Trophoblast cell (in vitro differentiated cells and primary cell): ENCODE measurements at regions not wholly inside any gene's neighbourhood (a gene's known extent, or its start where the extent isn't known, plus 50 kb on each side); places are given as distances from the start of the nearest gene placed in this dataset.

ENCODE experiments used
- DNase-seq, 2 donors: peaks; one replicate each; pipeline ENCODE4 v3.0.0-alpha.2; 2016
- H2AFZ ChIP-seq: 2 replicates; pipeline ENCODE4 v1.6.1; 2013; ENCODE audit warnings: low read length, moderate library complexity, mild to moderate bottlenecking; ENCODE audit not compliant: insufficient read depth, poor library complexity
- H2AK5ac ChIP-seq: 2 replicates; pipeline ENCODE4 v1.6.1; 2013; ENCODE audit warnings: mild to moderate bottlenecking, low read length
- H2BK120ac ChIP-seq: 2 replicates; pipeline ENCODE4 v1.6.1; 2013; ENCODE audit warnings: low read length, mild to moderate bottlenecking, moderate library complexity; ENCODE audit not compliant: insufficient read depth, poor library complexity
- H2BK12ac ChIP-seq: 2 replicates; pipeline ENCODE4 v1.6.1; 2013; ENCODE audit warnings: mild to moderate bottlenecking, low read length, moderate library complexity
- H2BK5ac ChIP-seq: 2 replicates; pipeline ENCODE4 v1.6.1; 2013; ENCODE audit warnings: low read length, low read depth, moderate library complexity, mild to moderate bottlenecking; ENCODE audit not compliant: poor library complexity
- H3K14ac ChIP-seq: 2 replicates; pipeline ENCODE4 v1.6.1; 2013; ENCODE audit warnings: mild to moderate bottlenecking, low read length
- H3K18ac ChIP-seq: 2 replicates; pipeline ENCODE4 v1.6.1; 2013; ENCODE audit warnings: mild to moderate bottlenecking, low read length
- H3K23ac ChIP-seq: 2 replicates; pipeline ENCODE4 v1.6.1; 2013; ENCODE audit warnings: low read length
- H3K27ac ChIP-seq: 2 replicates; pipeline ENCODE4 v1.5.1; 2013; ENCODE audit warnings: low read depth, mild to moderate bottlenecking, inconsistent platforms, low read length, moderate library complexity
- H3K27me3 ChIP-seq: 2 replicates; pipeline ENCODE4 v1.6.1; 2013; ENCODE audit warnings: inconsistent platforms, mild to moderate bottlenecking, low read length, moderate library complexity; ENCODE audit not compliant: insufficient read depth
- H3K36me3 ChIP-seq, 2 experiments: 1 replicate in 1 of 2; 2 replicates in 1 of 2; pipeline ENCODE4 v1.6.1; 2013; ENCODE audit warnings: low read length in 2 of 2, mild to moderate bottlenecking in 2 of 2, moderate library complexity in 1 of 2; ENCODE audit not compliant: insufficient read depth in 2 of 2, control insufficient read depth in 1 of 2
- H3K4ac ChIP-seq: 2 replicates; pipeline ENCODE4 v1.6.1; 2013; ENCODE audit warnings: low read depth, mild to moderate bottlenecking, low read length, moderate library complexity
- H3K4me1 ChIP-seq, 2 experiments: 1 replicate in 1 of 2; 2 replicates in 1 of 2; pipeline ENCODE4 v1.6.1; 2013; ENCODE audit warnings: low read length in 2 of 2, mild to moderate bottlenecking in 2 of 2, moderate library complexity in 1 of 2; ENCODE audit not compliant: insufficient read depth in 2 of 2, control insufficient read depth in 1 of 2
- H3K4me2 ChIP-seq: 2 replicates; pipeline ENCODE4 v1.6.1; 2013; ENCODE audit warnings: inconsistent platforms, mild to moderate bottlenecking, low read length, moderate library complexity
- H3K4me3 ChIP-seq: 2 replicates; pipeline ENCODE4 v1.5.1; 2013; ENCODE audit warnings: mild to moderate bottlenecking, low read depth, low read length, inconsistent platforms
- H3K79me1 ChIP-seq: one replicate; pipeline ENCODE4 v1.6.1; 2013; ENCODE audit warnings: low read length
- H3K79me2 ChIP-seq: 2 replicates; pipeline ENCODE4 v1.6.1; 2013; ENCODE audit warnings: low read length, mild to moderate bottlenecking; ENCODE audit not compliant: control insufficient read depth, insufficient read depth, poor library complexity
- H3K9ac ChIP-seq: 2 replicates; pipeline ENCODE4 v1.6.1; 2013; ENCODE audit warnings: mild to moderate bottlenecking, low read length
- H3K9me3 ChIP-seq: 2 replicates; pipeline ENCODE4 v1.6.1; 2013; ENCODE audit warnings: low read depth, mild to moderate bottlenecking, control low read depth, inconsistent platforms, low read length; ENCODE audit not compliant: insufficient read depth
- H4K12ac ChIP-seq: 2 replicates; pipeline ENCODE4 v1.6.1; 2013; ENCODE audit warnings: low read depth, mild to moderate bottlenecking, low read length, moderate library complexity
- H4K8ac ChIP-seq: 2 replicates; pipeline ENCODE4 v1.6.1; 2013; ENCODE audit warnings: low read depth, mild to moderate bottlenecking, low read length, moderate library complexity
- H4K91ac ChIP-seq: one replicate; pipeline ENCODE4 v1.6.1; 2013; ENCODE audit warnings: low read depth, mild to moderate bottlenecking, low read length, moderate library complexity
- WGBS: extraction: QIAGEN DNeasy Blood & Tissue Kit; methylation state at CpG from one replicate; pipeline ENCODE4 v1.1.7; 2013; ENCODE audit warnings: missing lambda C conversion rate; ENCODE audit not compliant: insufficient read length, insufficient coverage; ENCODE audit errors: extremely low coverage; 5-methylcytosine and 5-hydroxymethylcytosine counted together

- no peaks in the 10 kb centered on the region for H3K4me1 ChIP-seq
- H3K4ac ChIP-seq, result no peak overlapping the region
- H2BK12ac ChIP-seq, result no peak overlapping the region
These were observed 488.5 kb upstream of the RUNX1 start for GRCh38 chr21:35537604-35538003.

GRCh38 chr21:35533893-35534292 lies 484.8 kb upstream of the RUNX1 start:
- Histone ChIP-seq H3K27me3 (no peaks in the 10 kb centered on the region), H3K4me2 (no peak overlapping the region), H3K36me3 (no peaks in the 10 kb centered on the region), H3K27ac (no peak overlapping the region), H3K14ac (no peak overlapping the region), H4K8ac (no peak overlapping the region), H3K9ac (no peak overlapping the region), H3K79me1 (no peaks in the 10 kb centered on the region), H3K9me3 (no peaks in the 10 kb centered on the region), H3K4me1 (no peaks in the 10 kb centered on the region), H3K4ac (no peak overlapping the region), H2AK5ac (no peak overlapping the region), H3K23ac (no peak overlapping the region), H2BK5ac (no peak overlapping the region), H3K79me2 (no peaks in the 10 kb centered on the region), H2BK12ac (no peak overlapping the region), H3K18ac (no peak overlapping the region), H4K91ac (no peak overlapping the region), H2BK120ac (no peak overlapping the region), H2AFZ (no peak overlapping the region), H3K4me3 (no peak overlapping the region), H4K12ac (no peak overlapping the region)
- DNase-seq, result peak in 1 of 2 donors; percentile 13
- WGBS, result no CpG with 5 or more reads among the region's 2 CpGs

More at GRCh38 chr21:35537604-35538003, 488.5 kb upstream of the RUNX1 start:
- Histone ChIP-seq H2AK5ac (no peak overlapping the region), H2BK120ac (no peak overlapping the region), H4K91ac (no peak overlapping the region), H3K23ac (no peak overlapping the region), H3K4me3 (no peak overlapping the region), H3K79me1 (no peaks in the 10 kb centered on the region), H2BK5ac (no peak overlapping the region), H4K8ac (no peak overlapping the region), H3K9me3 (peaks cover 1% of the 10 kb centered on the region), H3K9ac (no peak overlapping the region), H3K14ac (no peak overlapping the region), H2AFZ (no peak overlapping the region), H3K18ac (no peak overlapping the region), H3K27me3 (no peaks in the 10 kb centered on the region), H3K36me3 (no peaks in the 10 kb centered on the region), H3K4me2 (no peak overlapping the region), H3K27ac (no peak overlapping the region), H4K12ac (no peak overlapping the region), H3K79me2 (no peaks in the 10 kb centered on the region)
- DNase-seq, result no peak
- no CpG with 5 or more reads among the region's 2 CpGs for WGBS

- H3K4ac ChIP-seq, result no peak overlapping the region
- H2AFZ ChIP-seq, result no peak overlapping the region
- no peak overlapping the region for H2BK120ac ChIP-seq
- H3K9ac ChIP-seq, result no peak overlapping the region
- H4K12ac ChIP-seq, result no peak overlapping the region
- H3K27me3 ChIP-seq, result no peaks in the 10 kb centered on the region
- H2AK5ac ChIP-seq, result no peak overlapping the region
- H3K27ac ChIP-seq, result no peak overlapping the region
- DNase-seq, result no peak
- H3K79me2 ChIP-seq, result no peaks in the 10 kb centered on the region
- no peaks in the 10 kb centered on the region for H3K36me3 ChIP-seq
- WGBS, result no CpG with 5 or more reads among the region's 6 CpGs
- H3K14ac ChIP-seq, result no peak overlapping the region
- H4K91ac ChIP-seq, result no peak overlapping the region
- no peak overlapping the region for H2BK12ac ChIP-seq
- no peak overlapping the region for H3K4me2 ChIP-seq
- H4K8ac ChIP-seq, result no peak overlapping the region
- no peak overlapping the region for H3K18ac ChIP-seq
- no peaks in the 10 kb centered on the region for H3K79me1 ChIP-seq
- no peak overlapping the region for H3K4me3 ChIP-seq
- no peaks in the 10 kb centered on the region for H3K4me1 ChIP-seq
- peaks cover 2% of the 10 kb centered on the region for H3K9me3 ChIP-seq
- no peak overlapping the region for H3K23ac ChIP-seq
- H2BK5ac ChIP-seq, result no peak overlapping the region
These were observed 481.7 kb upstream of the RUNX1 start for GRCh38 chr21:35530766-35531165.

- no peaks in the 10 kb centered on the region for H3K79me2 ChIP-seq
- H3K9me3 ChIP-seq, result peaks cover 2% of the 10 kb centered on the region
- no peaks in the 10 kb centered on the region for H3K79me1 ChIP-seq
- H3K23ac ChIP-seq, result no peak overlapping the region
- no peak overlapping the region for H3K4me2 ChIP-seq
- H3K14ac ChIP-seq, result no peak overlapping the region
- no peak overlapping the region for H3K9ac ChIP-seq
- no peak overlapping the region for H2AFZ ChIP-seq
- H3K36me3 ChIP-seq, result no peaks in the 10 kb centered on the region
- no peak overlapping the region for H4K91ac ChIP-seq
- H2BK12ac ChIP-seq, result no peak overlapping the region
- no peak overlapping the region for H2BK5ac ChIP-seq
- WGBS, result no CpG with 5 or more reads among the region's 7 CpGs
- H3K18ac ChIP-seq, result no peak overlapping the region
- H3K27ac ChIP-seq, result no peak overlapping the region
- H3K4me3 ChIP-seq, result no peak overlapping the region
- H3K4me1 ChIP-seq, result no peaks in the 10 kb centered on the region
- no peak overlapping the region for H4K8ac ChIP-seq
- H3K27me3 ChIP-seq, result no peaks in the 10 kb centered on the region
- no peak overlapping the region for H4K12ac ChIP-seq
- H2BK120ac ChIP-seq, result no peak overlapping the region
- peak in 1 of 2 donors; percentile 76 for DNase-seq
- no peak overlapping the region for H3K4ac ChIP-seq
- H2AK5ac ChIP-seq, result no peak overlapping the region
These were observed 480.2 kb upstream of the RUNX1 start for GRCh38 chr21:35529171-35529863.
